ENCODE measurements at regions not wholly inside any gene's neighbourhood (a gene's known extent, or its start where the extent isn't known, plus 50 kb on each side); places are given as distances from the start of the nearest gene placed in this dataset.

DNA sequence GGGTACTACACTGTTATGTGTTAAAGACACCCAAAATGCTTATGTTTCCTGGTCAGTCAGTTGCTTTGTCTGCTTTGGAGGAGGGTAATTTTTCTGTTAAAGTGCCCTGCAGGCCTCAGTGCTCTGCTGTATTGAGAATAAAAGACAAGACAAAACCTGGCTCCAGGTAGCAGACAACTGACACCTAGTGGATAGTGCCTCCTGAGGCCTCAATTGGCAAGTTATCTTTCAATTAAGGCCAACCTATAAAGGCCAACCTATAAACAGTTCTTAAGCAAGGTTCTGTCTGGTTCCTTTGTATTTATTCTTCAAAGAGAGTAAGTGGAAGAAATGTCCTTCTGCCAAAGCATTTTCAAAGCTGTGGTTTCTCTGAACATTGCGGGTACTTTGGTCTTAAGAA is 773.8 kb downstream of the MECOM start:
- DNase-seq (ENCODE audit: low read depth): no peak

DNA sequence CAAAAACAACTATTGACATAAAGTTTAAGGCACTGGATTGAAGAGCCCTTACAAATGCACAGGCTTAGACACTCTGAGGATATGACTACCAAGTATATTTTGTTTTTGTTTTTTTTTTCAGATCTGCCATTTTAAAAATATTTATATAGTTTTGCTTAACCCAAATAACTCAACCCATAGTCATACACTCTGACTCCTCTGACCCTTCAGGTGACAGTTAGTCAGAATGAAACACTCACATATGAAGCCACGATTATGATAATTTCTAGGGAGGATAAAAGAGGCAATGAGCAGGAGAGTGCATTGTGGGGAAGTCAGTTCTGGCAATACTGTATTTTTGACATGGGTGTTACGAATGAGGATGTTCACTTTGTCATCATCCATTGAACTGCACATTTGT is 774.7 kb downstream of the MECOM start:
- DNase-seq (ENCODE audit: low read depth): peak; percentile 21

DNA sequence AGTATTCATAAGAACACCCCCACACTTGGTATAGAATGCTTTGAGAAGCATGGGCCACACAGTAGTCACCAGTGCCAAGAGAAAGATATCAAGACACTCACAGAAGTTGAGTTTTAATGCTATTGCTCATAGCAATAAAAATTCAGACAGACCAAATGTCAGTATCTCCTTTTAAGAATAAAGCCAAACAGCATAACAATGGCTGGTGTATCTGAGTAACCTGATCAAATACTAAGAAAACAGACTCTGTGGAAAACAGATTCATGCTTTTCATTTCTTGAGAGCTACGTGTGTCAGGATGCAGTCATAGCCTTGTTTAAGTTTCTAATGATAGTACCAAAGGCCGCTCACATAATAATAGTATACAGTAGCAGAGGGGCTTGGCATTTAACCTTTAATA is 778.5 kb downstream of the MECOM start:
- DNase-seq (ENCODE audit: low read depth): peak; percentile 78

DNA sequence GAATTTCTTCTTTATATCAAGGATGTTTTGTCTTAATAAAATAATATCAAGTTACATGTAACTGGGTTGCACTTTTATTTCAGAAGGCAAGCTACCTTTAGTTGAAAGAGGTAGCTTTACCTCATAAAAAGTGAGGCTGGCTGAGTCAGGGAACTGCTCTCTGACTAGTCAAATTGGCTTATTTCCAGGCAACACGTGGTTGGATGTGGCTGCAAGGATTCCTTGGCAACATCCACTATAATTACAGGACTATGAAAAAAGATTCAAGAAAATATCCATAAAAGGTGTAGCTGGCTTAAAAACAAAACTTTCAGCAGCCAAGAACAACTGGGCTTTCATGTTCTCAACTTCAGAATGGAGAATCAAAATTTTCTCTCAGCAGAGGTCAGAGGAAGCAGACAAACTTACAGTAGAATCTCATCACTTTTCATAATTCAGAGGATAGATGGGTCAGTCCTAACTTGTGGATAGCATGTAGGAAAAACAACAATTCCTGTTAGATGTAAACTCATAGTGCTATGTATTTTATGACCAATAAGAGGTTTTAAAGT is 779.1 kb downstream of the MECOM start:
- peak; percentile 79 for DNase-seq (ENCODE audit: low read depth)

DNA sequence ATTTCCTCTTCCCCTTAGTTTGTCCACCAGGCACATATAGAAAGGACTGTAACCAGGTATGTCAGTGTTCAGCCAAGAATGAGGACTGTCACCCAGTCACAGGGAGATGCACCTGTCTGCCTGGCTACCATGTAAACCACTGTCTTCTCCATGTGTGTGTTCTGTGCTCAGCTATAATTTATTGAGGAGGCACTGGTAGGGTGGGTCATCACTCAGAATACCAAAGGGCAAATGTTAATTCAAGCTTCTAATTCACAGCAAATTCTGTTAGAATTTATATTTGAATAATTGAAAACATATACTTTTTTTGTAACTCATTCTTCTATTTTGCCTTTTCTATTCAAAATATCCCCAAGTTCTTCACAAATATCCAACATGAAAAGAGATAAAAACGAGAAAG is 780.4 kb downstream of the MECOM start:
- no peak for DNase-seq (ENCODE audit: low read depth)

DNA sequence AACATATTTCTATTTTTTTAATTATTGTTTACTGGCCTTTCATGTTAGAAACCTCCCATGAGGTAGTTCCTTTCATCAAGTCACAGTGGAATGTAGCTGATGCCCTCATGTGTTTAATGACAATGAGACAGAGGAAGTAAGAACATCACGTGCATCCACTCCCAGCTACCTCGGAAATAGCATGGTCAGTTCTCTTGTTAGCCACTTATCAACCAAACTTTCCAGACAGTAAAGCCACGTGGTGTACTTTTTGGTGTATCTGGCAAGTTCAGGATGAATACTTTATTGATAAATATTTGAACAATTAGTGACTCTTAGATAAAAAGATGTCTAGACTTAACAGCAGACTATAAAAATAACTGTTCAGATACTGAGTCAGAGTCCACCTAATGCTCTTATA is 781.7 kb downstream of the MECOM start:
- DNase-seq (ENCODE audit: low read depth): no peak

DNA sequence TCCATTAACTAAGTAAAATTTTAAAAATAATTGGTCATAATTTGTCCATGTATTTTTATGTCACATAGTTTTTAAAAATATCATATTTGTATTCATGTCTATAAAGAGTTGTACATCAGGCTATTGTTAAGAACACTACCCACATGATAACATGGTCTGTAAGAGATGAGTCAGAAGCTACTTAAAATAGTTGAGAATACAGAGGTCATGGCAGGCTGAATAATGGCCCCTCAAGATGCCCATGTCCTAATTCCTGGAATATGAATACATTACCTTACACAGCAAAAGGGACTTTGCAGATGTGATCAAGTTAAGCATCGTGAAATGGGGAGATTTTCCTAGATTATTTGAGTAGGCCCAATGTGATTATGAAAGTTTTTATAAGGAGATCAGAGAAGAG is 782.9 kb upstream of the GOLIM4 start:
- DNase-seq (ENCODE audit: low read depth): peak; percentile 66

DNA sequence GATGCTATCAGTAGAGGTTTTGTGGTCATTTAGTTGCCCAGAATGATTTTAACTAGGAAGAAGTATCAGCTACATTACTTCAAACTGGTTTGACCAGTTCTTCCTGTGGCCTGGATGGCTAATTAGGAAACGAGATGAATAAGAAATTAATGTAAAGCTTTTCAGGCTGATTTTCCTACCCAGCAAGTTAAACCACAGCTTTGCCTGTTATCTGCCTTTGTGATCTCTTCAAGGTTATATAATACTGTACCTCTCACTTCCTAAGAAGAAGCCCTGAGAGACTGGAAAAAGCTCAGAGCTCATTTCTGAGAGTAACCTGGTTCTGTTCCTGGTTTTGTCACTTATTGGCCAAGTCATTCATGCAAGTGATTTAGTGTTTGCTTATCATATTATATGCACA is 782.2 kb upstream of the GOLIM4 start:
- DNase-seq (ENCODE audit: low read depth): no peak

DNA sequence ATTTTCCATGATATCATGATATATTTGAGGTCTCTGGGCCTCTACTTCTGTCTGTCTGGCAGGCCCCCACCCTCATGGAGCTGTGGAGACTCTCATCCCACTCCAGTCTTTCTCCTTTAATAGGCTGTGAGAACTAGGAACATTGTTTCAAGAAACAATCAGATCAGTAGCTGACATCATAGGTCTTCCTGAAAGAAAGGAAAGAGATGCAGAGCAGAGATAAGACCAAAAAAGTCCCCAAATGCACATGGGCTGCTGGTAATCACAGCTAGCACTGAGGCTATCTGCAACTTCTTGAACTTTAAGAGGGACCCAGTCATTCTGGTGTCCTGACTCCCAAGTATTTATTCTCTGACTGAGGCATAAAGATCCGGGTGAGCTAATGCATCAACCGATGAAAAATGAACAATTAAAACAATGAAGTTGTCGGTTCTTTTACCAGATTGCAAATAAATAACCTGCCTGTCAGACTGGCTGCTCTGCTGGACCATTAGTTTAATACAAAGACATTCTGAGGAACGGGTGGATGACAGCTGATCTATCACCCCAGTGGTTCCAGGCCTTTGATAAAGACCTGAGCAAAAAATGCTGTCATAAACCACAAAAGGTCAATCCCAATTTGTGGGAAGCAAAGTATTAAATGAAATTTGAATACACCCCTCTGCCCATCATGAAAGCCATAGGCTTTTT is 780.8 kb upstream of the GOLIM4 start:
- no peak for DNase-seq (ENCODE audit: low read depth)

DNA sequence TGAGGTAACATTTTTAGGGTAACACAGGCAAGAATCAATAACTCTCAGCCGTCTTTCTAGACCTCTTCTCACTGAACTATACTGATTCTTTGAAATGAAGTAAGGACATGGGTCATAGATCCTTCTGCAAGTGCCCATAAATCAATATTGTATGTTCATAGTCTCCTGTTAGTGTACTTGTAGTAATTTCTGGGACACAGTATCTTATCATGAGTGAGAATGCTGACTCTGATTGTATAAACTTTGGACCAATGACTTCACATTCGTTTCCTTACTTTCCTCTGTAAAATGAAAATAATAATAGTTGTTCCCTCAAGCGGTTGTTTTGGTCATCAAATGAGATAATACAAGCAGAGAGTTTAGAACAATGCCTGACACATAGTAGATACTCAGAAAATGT is 777.1 kb upstream of the GOLIM4 start:
- no peak for DNase-seq (ENCODE audit: low read depth)

DNA sequence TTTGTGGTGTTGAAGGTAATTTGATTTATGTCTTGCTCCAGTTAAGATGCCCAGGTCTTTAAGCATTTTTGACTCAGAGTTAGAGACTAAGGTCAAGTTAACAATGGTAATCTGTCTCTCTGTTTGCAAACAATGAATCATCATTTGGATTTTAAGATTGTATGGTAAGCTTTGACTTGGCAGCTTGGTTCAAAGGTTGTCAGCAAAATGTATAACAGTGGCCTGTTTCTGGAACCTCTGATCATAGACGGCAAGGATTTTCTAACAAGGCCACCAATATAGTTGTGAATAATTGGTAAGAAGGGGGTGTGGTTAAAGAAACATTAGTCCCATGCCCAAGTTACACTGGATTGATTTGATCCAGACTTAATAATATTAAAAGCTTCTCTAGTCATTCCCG is 775.2 kb upstream of the GOLIM4 start:
- peak; percentile 29 for DNase-seq (ENCODE audit: low read depth)

DNA sequence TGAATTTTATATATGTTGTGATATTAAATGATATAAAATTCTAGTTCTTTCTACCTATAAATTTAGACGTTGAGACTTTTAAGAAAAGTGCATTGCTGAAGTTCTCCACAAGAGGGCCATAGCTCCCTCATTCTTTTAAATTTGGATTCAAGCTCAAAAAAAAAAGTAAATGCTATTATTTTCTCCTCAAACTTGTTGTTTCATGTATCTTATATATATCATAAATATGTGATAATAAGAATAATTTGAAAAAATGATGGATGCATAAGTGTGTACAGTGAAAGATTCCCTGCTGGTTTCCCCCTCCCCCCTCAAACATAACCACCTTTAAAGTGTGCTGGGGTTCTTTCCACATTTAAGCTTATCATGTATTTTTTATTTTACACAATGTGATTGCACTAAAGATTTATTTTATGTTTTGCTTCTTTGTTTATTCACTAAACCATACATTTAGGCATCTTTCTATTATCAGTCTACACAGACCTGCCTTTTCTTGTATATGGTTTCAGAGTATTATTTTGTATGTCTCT is 769.4 kb upstream of the GOLIM4 start:
- peak; percentile 21 for DNase-seq (ENCODE audit: low read depth)

DNA sequence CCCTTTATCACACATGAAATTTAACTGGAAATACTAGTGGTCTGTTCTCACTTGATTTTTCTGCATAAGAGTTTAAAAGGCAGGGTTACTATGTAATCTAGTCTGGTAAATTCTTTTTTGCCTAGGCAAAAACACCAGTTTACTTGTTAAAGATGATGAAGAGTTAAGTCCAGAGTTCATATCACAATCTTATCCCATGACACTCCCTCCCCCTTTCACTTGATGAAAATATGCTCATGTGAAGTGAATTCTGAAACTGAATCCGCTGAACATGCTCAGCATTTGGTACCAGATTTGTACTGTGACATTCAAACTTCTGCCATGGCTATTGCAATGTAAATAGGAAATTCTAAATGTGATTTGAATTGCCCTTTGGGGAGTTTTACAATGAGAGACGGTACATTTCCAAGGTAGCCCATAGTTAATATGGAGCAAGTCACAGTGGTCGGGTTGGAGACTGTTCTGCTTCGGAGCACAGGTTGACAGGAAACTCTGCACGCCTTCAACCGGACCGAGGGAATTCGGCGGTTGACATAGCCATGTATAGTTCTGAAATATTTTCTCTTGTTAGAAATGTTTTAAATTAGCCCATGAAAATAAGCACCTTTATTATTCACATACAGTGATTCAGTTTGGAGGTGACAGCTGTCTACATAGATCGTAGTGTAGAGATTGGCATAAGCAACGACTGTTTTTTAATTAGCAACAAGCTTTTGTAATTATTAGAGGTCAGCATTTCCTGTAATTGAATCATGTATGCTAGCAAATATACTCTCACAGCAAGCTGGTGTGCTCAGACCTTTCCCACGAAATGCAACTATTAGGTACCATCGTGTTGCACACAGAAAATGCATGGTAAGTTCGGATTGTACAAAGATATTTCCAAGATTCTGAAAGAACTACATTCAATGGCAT is 768.6 kb upstream of the GOLIM4 start:
- DNase-seq (ENCODE audit: low read depth): no peak

DNA sequence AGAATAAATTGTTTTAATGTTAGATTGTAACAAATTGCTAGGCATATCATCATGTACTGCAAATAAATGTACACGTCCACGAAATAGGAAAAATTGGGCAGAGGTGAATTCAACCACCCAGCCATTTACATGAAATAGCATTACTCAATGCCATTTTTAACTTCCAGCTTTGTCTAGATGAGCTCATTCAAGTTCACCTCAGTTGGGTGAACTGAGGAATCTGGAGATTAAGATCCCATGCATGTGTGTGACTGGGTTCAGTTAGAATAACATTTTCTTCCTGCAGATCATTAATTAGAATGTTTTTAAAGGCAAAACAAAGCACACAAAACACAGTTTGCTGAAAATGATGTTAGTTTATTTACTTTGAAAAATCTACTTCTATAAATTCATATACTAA is 767.8 kb upstream of the GOLIM4 start:
- DNase-seq (ENCODE audit: low read depth): no peak

DNA sequence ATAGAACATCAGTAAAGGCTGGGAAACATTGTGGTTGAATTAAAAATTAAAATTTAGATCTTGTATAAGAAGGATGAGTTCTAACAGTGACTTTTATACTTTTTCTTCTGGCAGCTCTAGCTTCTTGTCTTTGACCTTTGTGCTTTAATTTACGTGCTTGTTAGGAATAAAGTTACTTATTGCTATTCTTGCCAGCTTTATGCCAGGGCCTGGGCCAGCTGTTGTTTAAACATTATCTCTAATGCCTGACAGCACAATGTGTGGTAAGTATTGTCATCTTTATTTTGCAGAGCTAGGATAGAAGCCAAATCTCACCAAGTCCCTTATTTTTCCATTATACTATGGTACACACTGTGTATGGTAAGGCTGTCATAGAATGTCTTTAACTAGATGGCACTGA is 766.7 kb upstream of the GOLIM4 start:
- peak; percentile 58 for DNase-seq (ENCODE audit: low read depth)

DNA sequence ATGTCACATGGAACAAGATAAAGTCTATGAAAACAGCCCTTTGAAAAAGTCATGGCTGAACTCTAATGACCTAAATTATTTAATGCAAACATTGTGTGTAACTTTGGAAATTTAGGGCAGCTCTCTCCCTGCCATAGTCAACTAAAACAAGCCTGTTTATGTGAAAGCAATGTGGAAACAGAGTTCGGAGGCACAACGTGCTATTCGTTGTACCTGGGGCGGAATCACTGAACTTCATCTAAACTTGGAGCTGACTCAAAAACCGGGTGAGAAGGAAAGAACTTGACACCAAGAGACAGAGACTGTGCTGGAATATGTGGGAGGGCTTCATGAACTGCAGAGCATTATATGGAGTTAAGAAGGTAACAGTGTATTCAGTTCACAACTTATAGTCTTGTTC is 764.9 kb upstream of the GOLIM4 start:
- no peak for DNase-seq (ENCODE audit: low read depth)

DNA sequence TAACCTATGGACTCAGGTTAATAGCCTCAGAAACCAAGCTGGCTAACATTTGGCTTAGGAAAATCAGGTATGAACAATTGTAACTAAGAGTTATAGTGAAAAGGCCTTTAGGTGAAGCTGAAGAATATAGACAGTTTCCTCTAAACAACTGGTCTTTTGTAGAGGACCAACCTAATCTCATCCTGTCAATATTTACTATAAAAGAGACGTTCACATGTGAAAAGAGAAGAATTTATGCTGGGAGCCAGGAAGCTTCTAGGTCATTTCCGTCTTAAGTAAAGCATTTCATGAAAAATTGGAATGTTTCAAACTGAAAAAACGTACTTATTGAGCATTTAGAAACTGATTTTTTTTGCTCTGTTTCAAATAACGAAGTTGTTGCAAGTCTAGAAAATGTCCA is 764.3 kb upstream of the GOLIM4 start:
- DNase-seq (ENCODE audit: low read depth): no peak

DNA sequence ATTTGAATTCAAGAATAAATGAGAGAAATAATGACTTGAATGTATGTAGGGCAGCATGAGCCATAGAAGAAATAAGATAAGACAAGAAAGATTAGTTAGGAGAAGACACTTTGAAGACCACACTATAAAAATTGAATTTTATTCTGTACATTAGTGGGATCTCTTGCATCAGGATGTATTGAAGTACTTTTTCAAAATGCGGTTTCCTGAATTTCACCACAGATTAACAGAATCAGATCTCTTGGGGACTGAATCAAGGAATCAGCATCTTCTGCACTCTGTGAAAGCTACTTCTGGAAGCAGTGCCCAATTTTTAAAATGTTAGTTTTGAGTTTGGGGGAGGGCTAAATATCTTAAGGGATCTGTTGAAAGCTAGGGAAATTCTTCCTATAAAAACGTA is 763.9 kb upstream of the GOLIM4 start:
- DNase-seq (ENCODE audit: low read depth): no peak

DNA sequence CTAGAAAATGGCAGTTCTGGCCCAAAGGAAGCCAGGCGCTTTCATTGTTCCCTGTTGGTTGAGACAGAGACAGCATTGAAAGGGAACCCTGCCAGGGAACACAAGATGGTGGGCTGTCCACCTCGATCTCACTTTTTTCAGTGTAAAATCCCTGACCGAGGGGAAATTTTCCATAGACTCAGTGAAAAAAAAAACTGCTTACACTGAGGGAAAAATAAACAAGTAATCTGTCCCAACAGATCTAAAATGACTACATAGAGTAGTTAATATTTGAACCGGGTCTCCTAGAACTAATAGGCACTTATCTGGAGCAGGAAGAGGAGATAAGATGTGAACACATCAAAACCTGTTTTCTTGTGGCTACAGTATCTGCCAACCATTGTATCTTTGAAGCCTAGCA is 763.4 kb upstream of the GOLIM4 start:
- no peak for DNase-seq (ENCODE audit: low read depth)

DNA sequence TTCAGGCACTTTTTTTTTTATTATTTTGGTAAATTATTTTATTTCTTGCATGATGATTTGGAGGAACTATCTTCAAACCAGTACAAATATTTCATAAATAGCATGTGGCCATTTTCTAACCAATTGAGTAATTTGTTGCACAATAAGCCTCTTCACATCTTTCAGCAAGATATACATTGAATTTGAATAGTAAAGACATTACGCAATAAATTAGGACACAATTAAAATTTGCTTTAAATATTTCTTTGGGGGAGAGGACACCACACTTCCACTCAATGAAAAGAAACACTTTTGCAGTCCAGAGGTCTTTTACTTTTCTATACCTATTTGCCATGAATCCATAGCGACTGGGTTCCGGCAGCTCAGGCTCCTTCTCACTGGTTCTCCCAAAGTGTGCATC is 762.6 kb upstream of the GOLIM4 start:
- no peak for DNase-seq (ENCODE audit: low read depth)

DNA sequence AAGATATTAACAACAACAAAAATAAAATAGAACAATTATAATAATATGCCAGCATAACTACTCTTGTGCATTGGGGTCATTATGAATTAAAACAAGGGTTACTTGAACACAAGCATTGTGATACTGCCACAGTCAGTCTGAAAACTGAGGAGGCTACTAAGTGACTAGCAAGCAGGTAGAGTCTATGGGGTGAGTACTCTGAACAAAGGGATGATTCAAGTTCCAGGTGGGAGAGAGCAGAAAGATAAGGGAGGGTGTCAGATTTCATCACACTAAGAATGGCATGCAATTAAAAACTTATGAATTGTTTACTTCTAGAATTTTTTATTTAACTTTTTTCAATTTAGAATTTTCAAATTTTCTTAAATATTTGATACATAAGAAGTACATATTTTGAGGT is 754.4 kb upstream of the GOLIM4 start:
- DNase-seq (ENCODE audit: low read depth): no peak

DNA sequence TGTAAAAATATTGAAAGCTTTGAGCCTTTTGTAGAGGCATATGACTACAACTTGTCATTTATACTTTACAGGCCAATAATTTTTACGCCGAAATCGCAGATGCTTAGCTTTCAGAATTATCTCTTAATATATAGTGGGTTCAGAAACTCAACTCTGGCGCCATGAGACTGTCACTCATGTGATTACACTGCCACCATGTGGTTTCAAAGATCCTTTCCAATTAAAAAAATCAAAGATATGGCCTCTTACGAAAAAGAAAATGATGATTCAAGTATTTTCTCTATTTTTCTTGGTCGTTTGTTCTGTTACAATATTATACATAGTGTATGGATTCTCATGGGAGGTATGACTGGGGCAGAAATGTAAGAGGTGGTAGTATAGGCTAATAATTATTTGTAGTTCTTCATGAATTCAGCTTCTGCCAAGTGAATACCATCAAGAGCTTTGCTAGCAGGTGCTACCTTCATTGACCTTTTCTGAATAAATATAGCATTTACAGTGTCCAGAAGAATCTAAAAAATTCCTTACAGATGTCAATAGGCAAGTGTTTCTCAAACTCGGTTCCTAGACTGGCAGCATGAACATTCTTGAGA is 751.7 kb upstream of the GOLIM4 start:
- peak; percentile 32 for DNase-seq (ENCODE audit: low read depth)
